Mesendoderm (in vitro differentiated cells): ENCODE measurements at regions not wholly inside any gene's neighbourhood (a gene's known extent, or its start where the extent isn't known, plus 50 kb on each side); places are given as distances from the start of the nearest gene placed in this dataset.

Source experiments
- DNase-seq: peaks from one replicate; pipeline ENCODE4 v3.0.0; 2013
- H2AK5ac ChIP-seq: 2 replicates; pipeline ENCODE4 v1.6.1; 2013; ENCODE audit warnings: low read length, inconsistent platforms
- H2BK120ac ChIP-seq: 2 replicates; pipeline ENCODE4 v1.6.1; 2013; ENCODE audit warnings: low read depth, mild to moderate bottlenecking, low read length, moderate library complexity, mixed read lengths
- H2BK15ac ChIP-seq: replicated peaks from 2 replicates; pipeline ENCODE4 v1.6.1; 2013; ENCODE audit warnings: low read depth, mild to moderate bottlenecking, moderate library complexity
- H2BK5ac ChIP-seq: 2 replicates; pipeline ENCODE4 v1.6.1; 2013; ENCODE audit warnings: low read length, inconsistent platforms
- H3K18ac ChIP-seq: 2 replicates; pipeline ENCODE4 v1.6.1; 2013; ENCODE audit warnings: mild to moderate bottlenecking, low read length, mixed read lengths
- H3K23ac ChIP-seq: one replicate; pipeline ENCODE4 v1.6.1; 2013; ENCODE audit warnings: low read length
- H3K27ac ChIP-seq: 2 replicates; pipeline ENCODE4 v1.5.1; 2013; ENCODE audit warnings: low read depth, mild to moderate bottlenecking, inconsistent platforms, low read length, moderate library complexity
- H3K27me3 ChIP-seq: 2 replicates; pipeline ENCODE4 v1.6.1; 2013; ENCODE audit warnings: low read length, control low read depth, mild to moderate bottlenecking, inconsistent platforms; ENCODE audit not compliant: insufficient read depth, poor library complexity
- H3K36me3 ChIP-seq: 2 replicates; pipeline ENCODE4 v1.6.1; 2013; ENCODE audit warnings: low read length, inconsistent platforms; ENCODE audit not compliant: control insufficient read depth, insufficient read depth
- H3K4ac ChIP-seq: one replicate; pipeline ENCODE4 v1.6.1; 2013; ENCODE audit warnings: low read depth, mild to moderate bottlenecking, low read length, moderate library complexity
- H3K4me1 ChIP-seq: 2 replicates; pipeline ENCODE4 v1.6.1; 2013; ENCODE audit warnings: low read depth, low read length, inconsistent platforms; ENCODE audit not compliant: control insufficient read depth
- H3K4me2 ChIP-seq: 2 replicates; pipeline ENCODE4 v1.6.1; 2013; ENCODE audit warnings: low read length
- H3K4me3 ChIP-seq: 2 replicates; pipeline ENCODE4 v1.5.1; 2013; ENCODE audit warnings: mild to moderate bottlenecking, low read length
- H3K56ac ChIP-seq: one replicate; pipeline ENCODE4 v1.6.1; 2013; ENCODE audit warnings: low read length
- H3K79me1 ChIP-seq: 2 replicates; pipeline ENCODE4 v1.6.1; 2013; ENCODE audit warnings: low read length, inconsistent platforms
- H3K79me2 ChIP-seq: 2 replicates; pipeline ENCODE4 v1.6.1; 2013; ENCODE audit warnings: mild to moderate bottlenecking, low read length; ENCODE audit not compliant: control insufficient read depth, insufficient read depth
- H3K9ac ChIP-seq: 2 replicates; pipeline ENCODE4 v1.6.1; 2013; ENCODE audit warnings: low read length, inconsistent platforms
- H4K5ac ChIP-seq: one replicate; pipeline ENCODE4 v1.6.1; 2013; ENCODE audit warnings: low read length
- H4K8ac ChIP-seq: one replicate; pipeline ENCODE4 v1.6.1; 2013; ENCODE audit warnings: low read depth, mild to moderate bottlenecking, control low read depth, low read length, moderate library complexity
- WGBS: extraction: QIAGEN DNeasy Blood & Tissue Kit; methylation state at CpG from one replicate; pipeline ENCODE4 v1.1.7; 2013; ENCODE audit warnings: low lambda C conversion rate, missing lambda C conversion rate; ENCODE audit not compliant: insufficient coverage; ENCODE audit errors: extremely low coverage; 5-methylcytosine and 5-hydroxymethylcytosine counted together

GRCh38 chr7:114138587-114138986, 219.8 kb upstream of the PPP1R3A start:
- H3K56ac ChIP-seq = no peak overlapping the region
- no peak overlapping the region for H3K4me3 ChIP-seq
- no peaks in the 10 kb centered on the region for H3K79me2 ChIP-seq
- WGBS = no CpG with 5 or more reads among the region's 5 CpGs
- H3K18ac ChIP-seq = no peak overlapping the region
- no peak overlapping the region for H3K23ac ChIP-seq
- H4K5ac ChIP-seq = no peak overlapping the region
- no peak overlapping the region for H2BK120ac ChIP-seq
- no peaks in the 10 kb centered on the region for H3K4me1 ChIP-seq
- H3K4ac ChIP-seq = no peak overlapping the region
- no peak overlapping the region for H3K4me2 ChIP-seq
- H3K27me3 ChIP-seq = no peaks in the 10 kb centered on the region
- no peak overlapping the region for H2AK5ac ChIP-seq
- H3K79me1 ChIP-seq = no peaks in the 10 kb centered on the region
- no peaks in the 10 kb centered on the region for H3K36me3 ChIP-seq
- no peak overlapping the region for H2BK15ac ChIP-seq
- H3K9ac ChIP-seq = no peak overlapping the region
- no peak overlapping the region for H2BK5ac ChIP-seq
- DNase-seq = no peak
- no peak overlapping the region for H4K8ac ChIP-seq
- no peak overlapping the region for H3K27ac ChIP-seq

GRCh38 chr7:114133717-114134116, 214.9 kb upstream of the PPP1R3A start:
- Histone ChIP-seq H3K4me3 (no peak overlapping the region), H3K9ac (no peak overlapping the region), H3K4me2 (no peak overlapping the region), H4K5ac (no peak overlapping the region), H2BK5ac (no peak overlapping the region), H3K4me1 (no peaks in the 10 kb centered on the region), H2BK15ac (no peak overlapping the region), H3K36me3 (no peaks in the 10 kb centered on the region), H2BK120ac (no peak overlapping the region), H2AK5ac (no peak overlapping the region), H3K23ac (no peak overlapping the region), H3K56ac (no peak overlapping the region), H4K8ac (no peak overlapping the region), H3K27ac (no peak overlapping the region), H3K18ac (no peak overlapping the region), H3K79me2 (no peaks in the 10 kb centered on the region), H3K4ac (no peak overlapping the region), H3K79me1 (no peaks in the 10 kb centered on the region), H3K27me3 (no peaks in the 10 kb centered on the region)
- DNase-seq = no peak

GRCh38 chr7:114130866-114131265, 212.1 kb upstream of the PPP1R3A start:
- H3K18ac ChIP-seq = no peak overlapping the region
- no peak overlapping the region for H3K9ac ChIP-seq
- H3K27ac ChIP-seq = no peak overlapping the region
- no peaks in the 10 kb centered on the region for H3K79me1 ChIP-seq
- H3K4me3 ChIP-seq = no peak overlapping the region
- WGBS = no CpG with 5 or more reads among the region's 3 CpGs
- no peak overlapping the region for H4K5ac ChIP-seq
- H2BK15ac ChIP-seq = no peak overlapping the region
- H3K36me3 ChIP-seq = no peaks in the 10 kb centered on the region
- H3K79me2 ChIP-seq = no peaks in the 10 kb centered on the region
- H3K4me1 ChIP-seq = no peaks in the 10 kb centered on the region
- H3K56ac ChIP-seq = no peak overlapping the region
- H3K4ac ChIP-seq = no peak overlapping the region
- no peak overlapping the region for H3K4me2 ChIP-seq
- H3K23ac ChIP-seq = no peak overlapping the region
- no peak overlapping the region for H2BK5ac ChIP-seq
- H2AK5ac ChIP-seq = no peak overlapping the region
- no peak overlapping the region for H2BK120ac ChIP-seq
- DNase-seq = no peak
- H4K8ac ChIP-seq = no peak overlapping the region
- H3K27me3 ChIP-seq = no peaks in the 10 kb centered on the region

GRCh38 chr7:114128880-114129279, 210.1 kb upstream of the PPP1R3A start:
- Histone ChIP-seq H3K4ac (no peak overlapping the region), H3K9ac (no peak overlapping the region), H4K8ac (no peak overlapping the region), H3K27ac (no peak overlapping the region), H2BK120ac (no peak overlapping the region), H3K23ac (no peak overlapping the region), H3K18ac (no peak overlapping the region), H3K79me1 (no peaks in the 10 kb centered on the region), H3K36me3 (no peaks in the 10 kb centered on the region), H3K4me3 (no peak overlapping the region), H3K79me2 (no peaks in the 10 kb centered on the region), H2AK5ac (no peak overlapping the region), H3K27me3 (no peaks in the 10 kb centered on the region), H2BK15ac (no peak overlapping the region), H4K5ac (no peak overlapping the region), H3K4me2 (no peak overlapping the region), H2BK5ac (no peak overlapping the region), H3K56ac (no peak overlapping the region), H3K4me1 (no peaks in the 10 kb centered on the region)
- no CpG with 5 or more reads among the region's 1 CpG for WGBS
- no peak for DNase-seq

- no peak overlapping the region for H3K4me2 ChIP-seq
- H2BK15ac ChIP-seq = no peak overlapping the region
- no peak overlapping the region for H4K8ac ChIP-seq
- H2AK5ac ChIP-seq = no peak overlapping the region
- H3K23ac ChIP-seq = no peak overlapping the region
- H3K79me2 ChIP-seq = no peaks in the 10 kb centered on the region
- no peak overlapping the region for H2BK120ac ChIP-seq
- H3K4ac ChIP-seq = no peak overlapping the region
- no peaks in the 10 kb centered on the region for H3K36me3 ChIP-seq
- DNase-seq = no peak
- H3K4me1 ChIP-seq = no peaks in the 10 kb centered on the region
- no peak overlapping the region for H3K18ac ChIP-seq
- H3K9ac ChIP-seq = no peak overlapping the region
- no peaks in the 10 kb centered on the region for H3K27me3 ChIP-seq
- no peaks in the 10 kb centered on the region for H3K79me1 ChIP-seq
- H2BK5ac ChIP-seq = no peak overlapping the region
- H3K56ac ChIP-seq = no peak overlapping the region
- no peak overlapping the region for H3K27ac ChIP-seq
- H3K4me3 ChIP-seq = no peak overlapping the region
- H4K5ac ChIP-seq = no peak overlapping the region
Measured at GRCh38 chr7:114126095-114126494, 207.3 kb upstream of the PPP1R3A start.

GRCh38 chr7:114112806-114113205, 194.0 kb upstream of the PPP1R3A start:
- Histone ChIP-seq H3K23ac (no peak overlapping the region), H3K18ac (no peak overlapping the region), H2BK15ac (no peak overlapping the region), H3K79me2 (no peaks in the 10 kb centered on the region), H2BK5ac (no peak overlapping the region), H3K4me1 (no peaks in the 10 kb centered on the region), H3K4me2 (no peak overlapping the region), H2BK120ac (no peak overlapping the region), H3K79me1 (no peaks in the 10 kb centered on the region), H2AK5ac (no peak overlapping the region), H3K4ac (no peak overlapping the region), H3K9ac (no peak overlapping the region), H3K27me3 (no peaks in the 10 kb centered on the region), H3K4me3 (no peak overlapping the region), H4K8ac (no peak overlapping the region), H4K5ac (no peak overlapping the region), H3K56ac (no peak overlapping the region), H3K27ac (no peak overlapping the region), H3K36me3 (no peaks in the 10 kb centered on the region)
- no CpG with 5 or more reads among the region's 3 CpGs for WGBS
- no peak for DNase-seq
